Sigmoid colon (tissue), 4 donors: ENCODE measurements at regions not wholly inside any gene's neighbourhood (a gene's known extent, or its start where the extent isn't known, plus 50 kb on each side); places are given as distances from the start of the nearest gene placed in this dataset.

ENCODE experiments used
- POLR2A ChIP-seq, 2 donors: fragments of 450-650 bp; IDR thresholded peaks; one replicate each; pipeline ENCODE4 v1.6.1; 2016; ENCODE audit warnings: antibody characterized with exemption in 2 of 2, mild to moderate bottlenecking in 2 of 2, moderate library complexity in 2 of 2
- POLR2AphosphoS5 ChIP-seq, 4 donors: sonication (generic); formaldehyde crosslinking; IDR thresholded peaks; one replicate each; pipeline ENCODE4 v1.6.1; 2017; ENCODE audit warnings: antibody characterized with exemption in 4 of 4
- TF ChIP-seq, protein P1 (sequence below), 4 experiments: fragments of 450-650 bp in 3 of 4; fragments of 200-600 bp in 1 of 4; IDR thresholded peaks; one replicate each; pipeline ENCODE4 v1.5.1; 2016 to 2019; ENCODE audit warnings: antibody characterized with exemption in 4 of 4, mild to moderate bottlenecking in 3 of 4, moderate library complexity in 2 of 4

DNA sequence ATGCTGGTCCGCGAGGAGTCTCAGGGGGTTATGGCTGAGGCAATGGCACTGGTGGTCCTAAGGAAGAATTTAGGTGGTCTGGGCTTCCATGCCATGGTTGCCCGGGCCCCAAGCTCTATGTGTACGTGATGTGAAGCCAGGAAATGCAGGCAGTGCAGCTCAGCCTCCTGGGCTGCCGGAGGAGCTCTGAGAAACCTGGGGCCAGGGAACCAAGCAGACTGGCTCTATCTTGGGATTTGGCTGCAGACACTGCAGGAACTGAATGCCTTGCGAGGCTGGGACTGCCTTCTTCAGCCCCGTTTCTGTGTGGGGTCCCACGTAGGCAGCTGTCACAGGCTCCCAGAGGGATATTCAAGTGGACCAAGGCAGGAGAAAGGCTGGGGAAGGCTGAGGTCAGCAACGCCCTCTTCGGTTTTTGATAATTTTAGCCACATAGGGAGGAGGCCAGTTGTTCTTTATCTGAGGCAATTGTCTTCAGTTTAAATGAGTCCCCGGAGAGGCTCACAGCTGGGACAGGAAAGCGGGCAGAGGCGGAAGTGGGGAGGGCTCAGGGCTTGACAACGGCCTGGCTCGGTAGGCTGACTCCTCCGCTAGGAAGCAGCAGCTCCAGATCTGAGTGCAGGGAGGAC, 77.7 kb downstream of the RHOB start:
- TF ChIP-seq, protein P1, sequence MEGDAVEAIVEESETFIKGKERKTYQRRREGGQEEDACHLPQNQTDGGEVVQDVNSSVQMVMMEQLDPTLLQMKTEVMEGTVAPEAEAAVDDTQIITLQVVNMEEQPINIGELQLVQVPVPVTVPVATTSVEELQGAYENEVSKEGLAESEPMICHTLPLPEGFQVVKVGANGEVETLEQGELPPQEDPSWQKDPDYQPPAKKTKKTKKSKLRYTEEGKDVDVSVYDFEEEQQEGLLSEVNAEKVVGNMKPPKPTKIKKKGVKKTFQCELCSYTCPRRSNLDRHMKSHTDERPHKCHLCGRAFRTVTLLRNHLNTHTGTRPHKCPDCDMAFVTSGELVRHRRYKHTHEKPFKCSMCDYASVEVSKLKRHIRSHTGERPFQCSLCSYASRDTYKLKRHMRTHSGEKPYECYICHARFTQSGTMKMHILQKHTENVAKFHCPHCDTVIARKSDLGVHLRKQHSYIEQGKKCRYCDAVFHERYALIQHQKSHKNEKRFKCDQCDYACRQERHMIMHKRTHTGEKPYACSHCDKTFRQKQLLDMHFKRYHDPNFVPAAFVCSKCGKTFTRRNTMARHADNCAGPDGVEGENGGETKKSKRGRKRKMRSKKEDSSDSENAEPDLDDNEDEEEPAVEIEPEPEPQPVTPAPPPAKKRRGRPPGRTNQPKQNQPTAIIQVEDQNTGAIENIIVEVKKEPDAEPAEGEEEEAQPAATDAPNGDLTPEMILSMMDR (IDR thresholded peaks at IDR 0.05), result no peak
- TF ChIP-seq POLR2A (IDR thresholded peaks at IDR 0.05) (no peak), POLR2AphosphoS5 (IDR thresholded peaks at IDR 0.05) (no peak)
